HepG2 (cell line): ENCODE measurements at regions not wholly inside any gene's neighbourhood (a gene's known extent, or its start where the extent isn't known, plus 50 kb on each side); places are given as distances from the start of the nearest gene placed in this dataset.

ENCODE experiments used
- CCAR2 ChIP-seq: fragments of 200-400 bp; formaldehyde crosslinking; optimal IDR thresholded peaks from 2 replicates; pipeline ENCODE3; 2018; ENCODE audit warnings: low read depth, mild to moderate bottlenecking, low read length, moderate library complexity
- POLR2AphosphoS5 ChIP-seq: IDR thresholded peaks from 2 replicates; pipeline ENCODE4 v1.6.1; 2012; ENCODE audit warnings: low read depth, low read length
- TCF12 ChIP-seq, 2 experiments: fragments of 450-650 bp in 1 of 2; sonication (generic) in 1 of 2; formaldehyde crosslinking in 1 of 2; IDR thresholded peaks; 2 replicates each; pipeline versions ENCODE4 v1.6.1 to v1.8.0; 2017 to 2022; ENCODE audit warnings: antibody characterized with exemption in 1 of 2, mild to moderate bottlenecking in 1 of 2, missing genetic modification reagents in 1 of 2, moderate library complexity in 1 of 2
- TCF7 ChIP-seq: sonication (generic); IDR thresholded peaks from 2 replicates; pipeline ENCODE4 v1.6.1; 2016; ENCODE audit warnings: antibody characterized with exemption, low read depth
- ZNF460 ChIP-seq: sonication (generic); formaldehyde crosslinking; IDR thresholded peaks from 2 replicates; pipeline ENCODE4 v1.5.1; 2020; ENCODE audit warnings: missing genetic modification reagents, mild to moderate bottlenecking, borderline replicate concordance
- TF ChIP-seq, protein P1 (sequence below): sonication (generic); formaldehyde crosslinking; IDR thresholded peaks from 2 replicates; pipeline ENCODE4 v1.5.0; 2020; ENCODE audit warnings: mild to moderate bottlenecking, missing genetic modification reagents, moderate library complexity
- TF ChIP-seq, protein P2 (sequence below): sonication (generic); formaldehyde crosslinking; IDR thresholded peaks from 2 replicates; pipeline ENCODE4 v1.8.0; 2022; ENCODE audit warnings: missing genetic modification reagents, mild to moderate bottlenecking, inconsistent platforms, borderline replicate concordance
- TF ChIP-seq, protein P3 (sequence below): IDR thresholded peaks from 2 replicates; pipeline ENCODE4 v1.6.1; 2016; ENCODE audit warnings: missing compliant biosample characterization, missing genetic modification reagents, borderline replicate concordance

DNA sequence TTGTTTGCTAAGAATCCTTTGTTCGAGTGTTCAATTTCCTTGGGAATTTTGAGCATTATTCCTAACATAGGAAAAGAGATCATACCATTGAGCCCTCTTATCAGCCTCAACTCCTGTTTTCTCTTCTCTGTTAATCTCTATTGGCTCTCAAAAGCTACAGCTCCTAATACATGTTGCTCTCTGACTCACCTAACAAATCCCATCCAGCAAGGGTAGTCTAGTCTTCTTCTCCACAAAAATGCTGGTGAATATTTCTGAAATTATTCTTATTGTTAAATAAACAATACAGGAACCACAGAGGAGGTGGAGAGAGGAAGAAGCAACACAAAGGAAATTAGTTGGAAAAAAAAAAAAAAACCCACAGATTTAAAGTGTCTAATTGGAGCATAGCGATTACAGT lies 325.8 kb upstream of the NAALADL2 start:
- TF ChIP-seq, protein P1, sequence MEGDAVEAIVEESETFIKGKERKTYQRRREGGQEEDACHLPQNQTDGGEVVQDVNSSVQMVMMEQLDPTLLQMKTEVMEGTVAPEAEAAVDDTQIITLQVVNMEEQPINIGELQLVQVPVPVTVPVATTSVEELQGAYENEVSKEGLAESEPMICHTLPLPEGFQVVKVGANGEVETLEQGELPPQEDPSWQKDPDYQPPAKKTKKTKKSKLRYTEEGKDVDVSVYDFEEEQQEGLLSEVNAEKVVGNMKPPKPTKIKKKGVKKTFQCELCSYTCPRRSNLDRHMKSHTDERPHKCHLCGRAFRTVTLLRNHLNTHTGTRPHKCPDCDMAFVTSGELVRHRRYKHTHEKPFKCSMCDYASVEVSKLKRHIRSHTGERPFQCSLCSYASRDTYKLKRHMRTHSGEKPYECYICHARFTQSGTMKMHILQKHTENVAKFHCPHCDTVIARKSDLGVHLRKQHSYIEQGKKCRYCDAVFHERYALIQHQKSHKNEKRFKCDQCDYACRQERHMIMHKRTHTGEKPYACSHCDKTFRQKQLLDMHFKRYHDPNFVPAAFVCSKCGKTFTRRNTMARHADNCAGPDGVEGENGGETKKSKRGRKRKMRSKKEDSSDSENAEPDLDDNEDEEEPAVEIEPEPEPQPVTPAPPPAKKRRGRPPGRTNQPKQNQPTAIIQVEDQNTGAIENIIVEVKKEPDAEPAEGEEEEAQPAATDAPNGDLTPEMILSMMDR (CRISPR knock-in tag) = no peak
- TF ChIP-seq, protein P2, sequence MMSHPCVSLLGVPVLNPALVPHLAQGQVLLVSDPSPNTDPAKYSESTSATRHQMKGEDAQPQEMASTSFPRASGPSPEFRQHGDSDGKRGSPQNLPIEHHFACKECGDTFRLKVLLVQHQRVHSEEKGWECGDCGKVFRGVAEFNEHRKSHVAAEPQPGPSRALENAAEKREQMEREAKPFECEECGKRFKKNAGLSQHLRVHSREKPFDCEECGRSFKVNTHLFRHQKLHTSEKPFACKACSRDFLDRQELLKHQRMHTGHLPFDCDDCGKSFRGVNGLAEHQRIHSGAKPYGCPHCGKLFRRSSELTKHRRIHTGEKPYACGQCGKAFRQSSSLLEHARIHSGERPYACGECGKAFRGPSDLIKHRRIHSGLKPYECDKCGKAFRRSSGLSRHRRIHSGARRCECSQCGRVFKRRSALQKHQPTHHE (CRISPR knock-in tag) = no peak
- no peak for TF ChIP-seq TCF12 (IDR thresholded peaks at IDR 0.05)
- no peak for TF ChIP-seq TCF12 (CRISPR knock-in tag; IDR thresholded peaks at IDR 0.05)
- no peak for TF ChIP-seq POLR2AphosphoS5
- TF ChIP-seq, protein P3, sequence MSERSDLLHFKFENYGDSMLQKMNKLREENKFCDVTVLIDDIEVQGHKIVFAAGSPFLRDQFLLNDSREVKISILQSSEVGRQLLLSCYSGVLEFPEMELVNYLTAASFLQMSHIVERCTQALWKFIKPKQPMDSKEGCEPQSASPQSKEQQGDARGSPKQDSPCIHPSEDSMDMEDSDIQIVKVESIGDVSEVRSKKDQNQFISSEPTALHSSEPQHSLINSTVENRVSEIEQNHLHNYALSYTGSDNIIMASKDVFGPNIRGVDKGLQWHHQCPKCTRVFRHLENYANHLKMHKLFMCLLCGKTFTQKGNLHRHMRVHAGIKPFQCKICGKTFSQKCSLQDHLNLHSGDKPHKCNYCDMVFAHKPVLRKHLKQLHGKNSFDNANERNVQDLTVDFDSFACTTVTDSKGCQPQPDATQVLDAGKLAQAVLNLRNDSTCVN = no peak
- TF ChIP-seq TCF7 = no peak
- no peak for TF ChIP-seq ZNF460 (CRISPR knock-in tag)
- TF ChIP-seq CCAR2 = no peak
